OCI-LY1 (cell line): ENCODE measurements at regions not wholly inside any gene's neighbourhood (a gene's known extent, or its start where the extent isn't known, plus 50 kb on each side); places are given as distances from the start of the nearest gene placed in this dataset.
"Not testable (repeated sequence)": the region's sequence is repeated elsewhere in the genome, so short reads cannot be mapped to it uniquely, and the experiment has no call there.

Experiments
- H2AFZ ChIP-seq: fragments of 200-600 bp; sonication (generic), shearing (Covaris generic); 2 replicates; pipeline ENCODE4 v1.6.0; 2014; ENCODE audit warnings: antibody characterized with exemption, mild to moderate bottlenecking, low read length
- H3F3A ChIP-seq: fragments of 200-600 bp; sonication (generic), shearing (Covaris generic); 2 replicates; pipeline ENCODE4 v1.6.0; 2014; ENCODE audit warnings: mild to moderate bottlenecking, antibody characterized with exemption, low read length, moderate library complexity; ENCODE audit not compliant: insufficient read depth
- H3K27ac ChIP-seq: fragments of 200-600 bp; sonication (generic); 2 replicates; pipeline ENCODE4 v1.5.1; 2014; ENCODE audit warnings: low read length, mixed run types, mild to moderate bottlenecking, low read depth; ENCODE audit not compliant: poor library complexity, severe bottlenecking
- H3K27me3 ChIP-seq: fragments of 200-600 bp; sonication (generic); 2 replicates; pipeline ENCODE4 v1.6.0; 2014; ENCODE audit warnings: antibody characterized with exemption, mild to moderate bottlenecking, low read length, moderate library complexity; ENCODE audit not compliant: insufficient read depth
- H3K36me3 ChIP-seq: fragments of 200-600 bp; sonication (generic); 2 replicates; pipeline ENCODE4 v1.6.1; 2014; ENCODE audit warnings: mild to moderate bottlenecking, antibody characterized with exemption, low read length, moderate library complexity, mixed read lengths; ENCODE audit not compliant: insufficient read depth
- H3K4me1 ChIP-seq: fragments of 200-600 bp; sonication (generic); 2 replicates; pipeline ENCODE4 v1.5.1; 2014; ENCODE audit warnings: mild to moderate bottlenecking, low read length, moderate library complexity; ENCODE audit not compliant: insufficient read depth, severe bottlenecking
- H3K4me2 ChIP-seq: fragments of 200-600 bp; sonication (generic), shearing (Covaris generic); 2 replicates; pipeline ENCODE4 v1.6.1; 2014; ENCODE audit warnings: low read length
- H3K4me3 ChIP-seq: fragments of 200-600 bp; sonication (generic); 2 replicates; pipeline ENCODE4 v1.5.1; 2014; ENCODE audit warnings: low read length, low read depth, mild to moderate bottlenecking, mixed read lengths; ENCODE audit not compliant: poor library complexity, severe bottlenecking
- H3K79me2 ChIP-seq: fragments of 200-600 bp; shearing (Covaris generic); 2 replicates; pipeline ENCODE4 v1.6.1; 2016; ENCODE audit warnings: mixed run types, low read length, mixed read lengths; ENCODE audit not compliant: insufficient read depth
- H3K9ac ChIP-seq: fragments of 200-600 bp; sonication (generic), shearing (Covaris generic); 2 replicates; pipeline ENCODE4 v1.6.1; 2014; ENCODE audit warnings: mild to moderate bottlenecking, low read length, mixed read lengths
- H3K9me2 ChIP-seq: fragments of 200-600 bp; sonication (generic), shearing (Covaris generic); 2 replicates; pipeline ENCODE4 v1.6.1; 2014; ENCODE audit warnings: low read depth, mild to moderate bottlenecking, low read length, mixed read lengths
- H3K9me3 ChIP-seq: fragments of 200-600 bp; shearing (Covaris generic); 2 replicates; pipeline ENCODE4 v1.6.1; 2014; ENCODE audit warnings: low read length, mixed read lengths
- H4K20me1 ChIP-seq: fragments of 200-600 bp; sonication (generic), shearing (Covaris generic); 2 replicates; pipeline ENCODE4 v1.6.0; 2016; ENCODE audit warnings: mild to moderate bottlenecking, low read length; ENCODE audit not compliant: insufficient read depth
- EZH2 ChIP-seq: fragments of 200-600 bp; sonication (generic), shearing (Covaris generic); IDR thresholded peaks from 2 replicates; pipeline ENCODE4 v1.8.0; 2017; ENCODE audit warnings: borderline replicate concordance, mixed run types, mild to moderate bottlenecking, antibody characterized with exemption, low read length, moderate library complexity, mixed read lengths
- TF ChIP-seq, protein P1 (sequence below): fragments of 200-600 bp; sonication (generic), shearing (Covaris generic); IDR thresholded peaks from 2 replicates; pipeline ENCODE4 v1.5.1; 2017; ENCODE audit warnings: mild to moderate bottlenecking, antibody characterized with exemption, low read length, moderate library complexity, mixed read lengths

- H3K4me1 ChIP-seq: no peaks in the 10 kb centered on the region
- H3K27ac ChIP-seq: no peak overlapping the region
- H3K36me3 ChIP-seq: no peaks in the 10 kb centered on the region
- H3K9ac ChIP-seq: no peak overlapping the region
- H3K4me2 ChIP-seq: no peak overlapping the region
- H3K27me3 ChIP-seq: no peaks in the 10 kb centered on the region
- no peak for TF ChIP-seq EZH2
- TF ChIP-seq, protein P1, sequence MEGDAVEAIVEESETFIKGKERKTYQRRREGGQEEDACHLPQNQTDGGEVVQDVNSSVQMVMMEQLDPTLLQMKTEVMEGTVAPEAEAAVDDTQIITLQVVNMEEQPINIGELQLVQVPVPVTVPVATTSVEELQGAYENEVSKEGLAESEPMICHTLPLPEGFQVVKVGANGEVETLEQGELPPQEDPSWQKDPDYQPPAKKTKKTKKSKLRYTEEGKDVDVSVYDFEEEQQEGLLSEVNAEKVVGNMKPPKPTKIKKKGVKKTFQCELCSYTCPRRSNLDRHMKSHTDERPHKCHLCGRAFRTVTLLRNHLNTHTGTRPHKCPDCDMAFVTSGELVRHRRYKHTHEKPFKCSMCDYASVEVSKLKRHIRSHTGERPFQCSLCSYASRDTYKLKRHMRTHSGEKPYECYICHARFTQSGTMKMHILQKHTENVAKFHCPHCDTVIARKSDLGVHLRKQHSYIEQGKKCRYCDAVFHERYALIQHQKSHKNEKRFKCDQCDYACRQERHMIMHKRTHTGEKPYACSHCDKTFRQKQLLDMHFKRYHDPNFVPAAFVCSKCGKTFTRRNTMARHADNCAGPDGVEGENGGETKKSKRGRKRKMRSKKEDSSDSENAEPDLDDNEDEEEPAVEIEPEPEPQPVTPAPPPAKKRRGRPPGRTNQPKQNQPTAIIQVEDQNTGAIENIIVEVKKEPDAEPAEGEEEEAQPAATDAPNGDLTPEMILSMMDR: no peak
- H3K4me3 ChIP-seq: no peak overlapping the region
- H3K9me3 ChIP-seq: no peaks in the 10 kb centered on the region
- H3K9me2 ChIP-seq: no peaks in the 10 kb centered on the region
- no peaks in the 10 kb centered on the region for H3F3A ChIP-seq
- H4K20me1 ChIP-seq: no peaks in the 10 kb centered on the region
- H2AFZ ChIP-seq: no peak overlapping the region
- no peaks in the 10 kb centered on the region for H3K79me2 ChIP-seq
Observed at GRCh38 chr11:38900211-38900610, 2302.2 kb upstream of the RAG2 start.

- not testable (repeated sequence) for H3K9ac ChIP-seq
Observed at GRCh38 chr11:38894201-38894600, 2296.2 kb upstream of the RAG2 start.

DNA sequence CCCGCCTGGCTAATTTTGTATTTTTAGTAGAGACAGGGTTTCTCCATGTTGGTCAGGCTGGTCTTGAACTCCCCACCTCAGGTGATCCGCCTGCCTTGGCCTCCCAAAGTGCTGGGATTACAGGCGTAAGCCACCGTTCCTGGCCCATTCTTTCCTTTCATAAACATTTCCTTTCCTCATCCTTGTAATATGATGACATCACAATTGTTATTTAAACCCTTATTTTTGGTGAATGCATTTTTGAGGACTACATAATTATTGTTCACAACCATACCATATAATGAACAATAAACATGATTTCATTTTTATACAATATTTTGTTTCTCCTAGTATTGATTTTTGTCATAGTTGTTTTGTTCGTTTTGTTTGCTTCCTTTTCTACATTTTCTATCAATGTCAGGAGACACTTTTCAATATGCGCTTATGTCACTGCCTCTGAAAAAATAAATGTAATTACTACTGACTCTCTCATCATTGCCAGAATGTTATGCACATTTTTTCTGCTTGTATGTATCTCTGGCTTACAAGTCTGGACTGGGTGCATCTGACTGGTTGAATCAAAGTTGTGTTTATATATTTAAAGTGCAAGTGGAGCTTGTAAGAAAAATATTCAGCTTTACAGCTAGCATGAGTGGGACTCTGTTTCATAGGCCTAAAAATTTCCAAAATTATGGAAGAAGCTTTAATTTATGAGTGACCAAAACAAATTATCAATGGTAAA lies 2286.3 kb upstream of the RAG2 start:
- Histone ChIP-seq H2AFZ (no peak overlapping the region), H3F3A (no peaks in the 10 kb centered on the region), H3K4me2 (no peak overlapping the region), H4K20me1 (no peaks in the 10 kb centered on the region), H3K4me1 (no peaks in the 10 kb centered on the region), H3K4me3 (no peak overlapping the region), H3K27ac (no peak overlapping the region), H3K9me3 (no peaks in the 10 kb centered on the region), H3K36me3 (no peaks in the 10 kb centered on the region), H3K9me2 (no peaks in the 10 kb centered on the region), H3K79me2 (no peaks in the 10 kb centered on the region), H3K27me3 (no peaks in the 10 kb centered on the region), H3K9ac (no peak overlapping the region)
- TF ChIP-seq, protein P1: no peak
- TF ChIP-seq EZH2: no peak

More at GRCh38 chr11:38894201-38894600, 2296.2 kb upstream of the RAG2 start:
- not testable (repeated sequence) for H3K27ac ChIP-seq, H3F3A ChIP-seq, H3K4me1 ChIP-seq, H3K79me2 ChIP-seq, H3K4me3 ChIP-seq, H3K36me3 ChIP-seq, H3K27me3 ChIP-seq, H2AFZ ChIP-seq, H3K9me2 ChIP-seq, H4K20me1 ChIP-seq, H3K9me3 ChIP-seq, H3K4me2 ChIP-seq

GRCh38 chr11:38867338-38867737 lies 2269.3 kb upstream of the RAG2 start:
- Histone ChIP-seq H3K9me2 (no peaks in the 10 kb centered on the region), H3K27ac (no peak overlapping the region), H3K79me2 (no peaks in the 10 kb centered on the region), H3K27me3 (no peaks in the 10 kb centered on the region), H3K9ac (no peak overlapping the region), H4K20me1 (no peaks in the 10 kb centered on the region), H3K36me3 (no peaks in the 10 kb centered on the region), H3K9me3 (no peaks in the 10 kb centered on the region), H3K4me1 (no peaks in the 10 kb centered on the region), H3F3A (no peaks in the 10 kb centered on the region), H3K4me3 (no peak overlapping the region), H2AFZ (no peak overlapping the region), H3K4me2 (no peak overlapping the region)
- no peak for TF ChIP-seq EZH2
- TF ChIP-seq, protein P1: no peak
